OCI-LY7 (cell line): ENCODE measurements at regions not wholly inside any gene's neighbourhood (a gene's known extent, or its start where the extent isn't known, plus 50 kb on each side); places are given as distances from the start of the nearest gene placed in this dataset.

ENCODE experiments used
- BruUV-seq: library from RNA; stranded (reverse); fragments of 400-500 nt; replicated peaks from 2 replicates; lab custom pipeline; 2021; lab: Mats Ljungman, UMichigan
- CTCF ChIA-PET: fragments of 300-600 bp; sonication (Branson Sonifier 250); formaldehyde crosslinking; loops from one replicate; lab custom pipeline; 2022; ENCODE audit warnings: antibody characterized with exemption; ENCODE audit not compliant: unreplicated experiment; lab: Charles Lee
- POLR2A ChIA-PET: fragments of 300-600 bp; sonication (Branson Sonifier 250); formaldehyde crosslinking; loops from one replicate; lab custom pipeline; 2022; ENCODE audit warnings: antibody characterized with exemption; lab: Charles Lee
- DNase-seq: peaks from one replicate; pipeline ENCODE4 v3.0.0-alpha.2; 2015; ENCODE audit warnings: low spot score
- H2AFZ ChIP-seq: fragments of 200-600 bp; sonication (generic), shearing (Covaris generic); 2 replicates; pipeline ENCODE4 v1.6.1; 2014; ENCODE audit warnings: mild to moderate bottlenecking, antibody characterized with exemption, low read length, moderate library complexity
- H3K27ac ChIP-seq: fragments of 200-600 bp; sonication (generic); 2 replicates; pipeline ENCODE4 v1.5.1; 2014; ENCODE audit warnings: mixed run types, low read depth, mild to moderate bottlenecking, moderate library complexity, low read length, inconsistent platforms; ENCODE audit not compliant: poor library complexity, severe bottlenecking
- H3K36me3 ChIP-seq: fragments of 200-600 bp; sonication (generic); 2 replicates; pipeline ENCODE4 v1.6.1; 2014; ENCODE audit warnings: mild to moderate bottlenecking, antibody characterized with exemption, low read length, moderate library complexity, mixed read lengths; ENCODE audit not compliant: insufficient read depth
- H3K4me1 ChIP-seq: fragments of 200-600 bp; sonication (generic); 2 replicates; pipeline ENCODE4 v1.5.1; 2014; ENCODE audit warnings: mild to moderate bottlenecking, low read length; ENCODE audit not compliant: insufficient read depth, poor library complexity, severe bottlenecking
- H3K4me2 ChIP-seq: fragments of 200-600 bp; sonication (generic); 2 replicates; pipeline ENCODE4 v1.6.1; 2014; ENCODE audit warnings: mild to moderate bottlenecking, low read length
- H3K4me3 ChIP-seq: fragments of 200-600 bp; sonication (generic); 2 replicates; pipeline ENCODE4 v1.5.1; 2014; ENCODE audit warnings: mild to moderate bottlenecking, low read depth, low read length; ENCODE audit not compliant: poor library complexity, severe bottlenecking
- H3K79me2 ChIP-seq: fragments of 200-600 bp; sonication (generic); 2 replicates; pipeline ENCODE4 v1.6.1; 2016; ENCODE audit warnings: low read depth, mild to moderate bottlenecking, low read length, moderate library complexity, mixed read lengths; ENCODE audit not compliant: insufficient read depth
- H3K9me2 ChIP-seq: fragments of 200-600 bp; sonication (generic); 2 replicates; pipeline ENCODE4 v1.6.1; 2016; ENCODE audit warnings: mild to moderate bottlenecking, low read length, mixed read lengths; ENCODE audit not compliant: insufficient read depth
- H3K9me3 ChIP-seq: fragments of 200-600 bp; sonication (generic); 2 replicates; pipeline ENCODE4 v1.6.1; 2014; ENCODE audit warnings: mild to moderate bottlenecking, mixed run types, low read length, mixed read lengths
- H4K20me1 ChIP-seq: fragments of 200-600 bp; sonication (generic); 2 replicates; pipeline ENCODE4 v1.6.1; 2014; ENCODE audit warnings: mild to moderate bottlenecking, antibody characterized with exemption, low read length, moderate library complexity, mixed read lengths; ENCODE audit not compliant: insufficient read depth
- EZH2phosphoT487 ChIP-seq: fragments of 200-600 bp; sonication (generic); IDR thresholded peaks from 2 replicates; pipeline ENCODE4 v1.6.1; 2018; ENCODE audit warnings: low read depth, borderline replicate concordance, mild to moderate bottlenecking, mixed run types, antibody characterized with exemption, low read length, moderate library complexity, mixed read lengths
- intact Hi-C: fragments of 100-400 bp; cut with micrococcal nuclease; formaldehyde crosslinking; loops from one replicate; pipeline ENCODE4 v1.10.0; 2022; ENCODE audit not compliant: unreplicated experiment
- TF ChIP-seq, protein P1 (sequence below): fragments of 200-600 bp; sonication (generic); conservative IDR thresholded peaks from 2 replicates; pipeline ENCODE4 v1.5.1; 2014; ENCODE audit warnings: mild to moderate bottlenecking, antibody characterized with exemption, low read length, moderate library complexity, mixed read lengths

GRCh38 chr9:115285836-115286235 lies 167.9 kb upstream of the TNC start:
- Histone ChIP-seq H3K4me1 (no peaks in the 10 kb centered on the region), H3K79me2 (no peaks in the 10 kb centered on the region), H4K20me1 (no peaks in the 10 kb centered on the region), H3K36me3 (no peaks in the 10 kb centered on the region), H3K9me2 (no peaks in the 10 kb centered on the region), H2AFZ (no peak overlapping the region), H3K4me2 (no peak overlapping the region), H3K27ac (no peak overlapping the region), H3K4me3 (no peak overlapping the region), H3K9me3 (no peaks in the 10 kb centered on the region)
- no TSS peak for BruUV-seq
- POLR2A ChIA-PET, result no interaction called here
- intact Hi-C loops, result no loop called here
- CTCF ChIA-PET, result no interaction called here
- DNase-seq, result no peak
- no peak for TF ChIP-seq EZH2phosphoT487
- TF ChIP-seq, protein P1, sequence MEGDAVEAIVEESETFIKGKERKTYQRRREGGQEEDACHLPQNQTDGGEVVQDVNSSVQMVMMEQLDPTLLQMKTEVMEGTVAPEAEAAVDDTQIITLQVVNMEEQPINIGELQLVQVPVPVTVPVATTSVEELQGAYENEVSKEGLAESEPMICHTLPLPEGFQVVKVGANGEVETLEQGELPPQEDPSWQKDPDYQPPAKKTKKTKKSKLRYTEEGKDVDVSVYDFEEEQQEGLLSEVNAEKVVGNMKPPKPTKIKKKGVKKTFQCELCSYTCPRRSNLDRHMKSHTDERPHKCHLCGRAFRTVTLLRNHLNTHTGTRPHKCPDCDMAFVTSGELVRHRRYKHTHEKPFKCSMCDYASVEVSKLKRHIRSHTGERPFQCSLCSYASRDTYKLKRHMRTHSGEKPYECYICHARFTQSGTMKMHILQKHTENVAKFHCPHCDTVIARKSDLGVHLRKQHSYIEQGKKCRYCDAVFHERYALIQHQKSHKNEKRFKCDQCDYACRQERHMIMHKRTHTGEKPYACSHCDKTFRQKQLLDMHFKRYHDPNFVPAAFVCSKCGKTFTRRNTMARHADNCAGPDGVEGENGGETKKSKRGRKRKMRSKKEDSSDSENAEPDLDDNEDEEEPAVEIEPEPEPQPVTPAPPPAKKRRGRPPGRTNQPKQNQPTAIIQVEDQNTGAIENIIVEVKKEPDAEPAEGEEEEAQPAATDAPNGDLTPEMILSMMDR, result no peak

DNA sequence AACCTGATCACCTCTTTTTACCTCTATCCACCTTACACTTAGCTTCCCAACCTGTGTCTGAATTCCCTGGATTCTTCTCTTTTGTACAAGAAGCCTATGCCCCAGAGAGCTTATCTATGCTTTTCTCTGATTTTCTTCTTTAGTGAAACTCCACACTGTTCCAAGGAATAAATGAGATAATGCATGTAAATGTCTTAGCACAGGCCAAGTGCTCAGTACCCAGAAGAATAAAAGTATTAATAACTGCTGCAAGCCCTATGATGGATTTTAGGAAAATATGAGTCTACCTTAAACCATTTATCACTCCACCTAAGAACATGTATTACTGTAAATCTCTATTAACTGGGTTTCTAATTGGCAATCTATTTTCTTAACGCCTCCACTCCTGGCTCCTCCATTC lies 168.5 kb upstream of the TNC start:
- H3K9me2 ChIP-seq, result no peaks in the 10 kb centered on the region
- no peaks in the 10 kb centered on the region for H3K9me3 ChIP-seq
- H3K27ac ChIP-seq, result no peak overlapping the region
- H3K4me2 ChIP-seq, result no peak overlapping the region
- H3K4me1 ChIP-seq, result no peaks in the 10 kb centered on the region
- CTCF ChIA-PET, result no interaction called here
- no peak overlapping the region for H2AFZ ChIP-seq
- intact Hi-C loops, result no loop called here
- no peaks in the 10 kb centered on the region for H3K79me2 ChIP-seq
- no peak for DNase-seq
- H3K4me3 ChIP-seq, result no peak overlapping the region
- H4K20me1 ChIP-seq, result no peaks in the 10 kb centered on the region
- POLR2A ChIA-PET, result no interaction called here
- BruUV-seq, result no TSS peak
- no peak for TF ChIP-seq EZH2phosphoT487
- TF ChIP-seq, protein P1, result no peak
- H3K36me3 ChIP-seq, result no peaks in the 10 kb centered on the region

- BruUV-seq, result no TSS peak
- H3K27ac ChIP-seq, result no peak overlapping the region
- H3K36me3 ChIP-seq, result no peaks in the 10 kb centered on the region
- no peaks in the 10 kb centered on the region for H4K20me1 ChIP-seq
- H2AFZ ChIP-seq, result no peak overlapping the region
- POLR2A ChIA-PET, result interaction anchor here (0.7 kb wide), 1 partner anchor 11 kb away, joined by 3 read pairs; no protein-coding TSS in a partner anchor
- H3K9me2 ChIP-seq, result no peaks in the 10 kb centered on the region
- H3K4me1 ChIP-seq, result no peaks in the 10 kb centered on the region
- intact Hi-C loops, result no loop called here
- H3K4me2 ChIP-seq, result no peak overlapping the region
- H3K9me3 ChIP-seq, result no peaks in the 10 kb centered on the region
- no peak for DNase-seq
- no peak for TF ChIP-seq EZH2phosphoT487
- TF ChIP-seq, protein P1, result no peak
- H3K79me2 ChIP-seq, result no peaks in the 10 kb centered on the region
- CTCF ChIA-PET, result no interaction called here
- H3K4me3 ChIP-seq, result no peak overlapping the region
Measured at GRCh38 chr9:115289757-115290208, 171.8 kb upstream of the TNC start.
